ENCODE measurements at regions not wholly inside any gene's neighbourhood (a gene's known extent, or its start where the extent isn't known, plus 50 kb on each side); places are given as distances from the start of the nearest gene placed in this dataset.

- no peak for TF ChIP-seq CHD7 (IDR thresholded peaks at IDR 0.05; ENCODE audit: insufficient replicate concordance, low read length)
- TF ChIP-seq MAX (IDR thresholded peaks at IDR 0.05): no peak
- TF ChIP-seq EZH2 (IDR thresholded peaks at IDR 0.05; ENCODE audit: low read depth, low read length, severe bottlenecking): no peak
- TF ChIP-seq CBX5 (IDR thresholded peaks at IDR 0.05; ENCODE audit: low read depth, low read length): no peak
These were observed 54.9 kb upstream of the HMGXB4 start (continued) for GRCh38 chr22:35202376-35202775.

Measured in H1 (cell line).